ENCODE measurements at regions not wholly inside any gene's neighbourhood (a gene's known extent, or its start where the extent isn't known, plus 50 kb on each side); places are given as distances from the start of the nearest gene placed in this dataset.

DNA sequence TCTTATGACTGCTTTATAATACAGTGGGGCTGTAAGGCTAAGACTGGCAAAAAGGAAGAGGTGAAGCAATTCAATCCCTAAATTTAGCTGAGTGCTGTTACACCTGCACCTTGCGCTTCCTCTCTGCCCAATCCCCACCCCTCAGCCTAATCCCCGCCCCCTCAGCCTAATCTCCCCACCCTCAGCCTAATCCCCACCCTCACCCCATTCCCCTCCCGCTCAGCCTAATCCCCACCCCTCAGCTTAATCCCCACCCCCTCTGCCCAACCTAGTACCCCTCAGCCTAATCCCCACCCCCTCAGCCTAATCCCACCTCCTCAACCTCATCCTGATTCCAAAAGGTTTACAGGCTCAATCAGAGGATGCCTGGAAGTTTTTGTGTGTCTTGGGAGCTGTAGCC, 155.5 kb downstream of the PMP22 start:
- TF ChIP-seq POLR2A (IDR thresholded peaks at IDR 0.05), result no peak
- TF ChIP-seq, protein P1, sequence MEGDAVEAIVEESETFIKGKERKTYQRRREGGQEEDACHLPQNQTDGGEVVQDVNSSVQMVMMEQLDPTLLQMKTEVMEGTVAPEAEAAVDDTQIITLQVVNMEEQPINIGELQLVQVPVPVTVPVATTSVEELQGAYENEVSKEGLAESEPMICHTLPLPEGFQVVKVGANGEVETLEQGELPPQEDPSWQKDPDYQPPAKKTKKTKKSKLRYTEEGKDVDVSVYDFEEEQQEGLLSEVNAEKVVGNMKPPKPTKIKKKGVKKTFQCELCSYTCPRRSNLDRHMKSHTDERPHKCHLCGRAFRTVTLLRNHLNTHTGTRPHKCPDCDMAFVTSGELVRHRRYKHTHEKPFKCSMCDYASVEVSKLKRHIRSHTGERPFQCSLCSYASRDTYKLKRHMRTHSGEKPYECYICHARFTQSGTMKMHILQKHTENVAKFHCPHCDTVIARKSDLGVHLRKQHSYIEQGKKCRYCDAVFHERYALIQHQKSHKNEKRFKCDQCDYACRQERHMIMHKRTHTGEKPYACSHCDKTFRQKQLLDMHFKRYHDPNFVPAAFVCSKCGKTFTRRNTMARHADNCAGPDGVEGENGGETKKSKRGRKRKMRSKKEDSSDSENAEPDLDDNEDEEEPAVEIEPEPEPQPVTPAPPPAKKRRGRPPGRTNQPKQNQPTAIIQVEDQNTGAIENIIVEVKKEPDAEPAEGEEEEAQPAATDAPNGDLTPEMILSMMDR (IDR thresholded peaks at IDR 0.05), result no peak
